Gastrocnemius medialis (tissue), 4 donors: ENCODE measurements at regions not wholly inside any gene's neighbourhood (a gene's known extent, or its start where the extent isn't known, plus 50 kb on each side); places are given as distances from the start of the nearest gene placed in this dataset.

Source experiments
- CTCF ChIP-seq, 5 experiments: fragments of 450-650 bp in 3 of 5; fragments of 200-600 bp in 2 of 5; sonication (generic) in 2 of 5; IDR thresholded peaks in 4 of 5; conservative IDR thresholded peaks in 1 of 5; 1 replicate in 4 of 5; 2 replicates in 1 of 5; pipeline ENCODE4 v1.5.1; 2016 to 2019; ENCODE audit warnings: antibody characterized with exemption in 5 of 5, mild to moderate bottlenecking in 3 of 5, moderate library complexity in 3 of 5
- POLR2A ChIP-seq, 2 donors: fragments of 450-650 bp; IDR thresholded peaks; one replicate each; pipeline ENCODE4 v1.6.1; 2017; ENCODE audit warnings: antibody characterized with exemption in 2 of 2, mild to moderate bottlenecking in 2 of 2, moderate library complexity in 2 of 2

- no peak for TF ChIP-seq CTCF (IDR thresholded peaks at IDR 0.05 in 4 of 5, conservative IDR thresholded peaks at IDR 0.05 in 1 of 5)
- no peak for TF ChIP-seq POLR2A (IDR thresholded peaks at IDR 0.05)
Measured at GRCh38 chr11:110029714-110030113, 63.5 kb upstream of the ZC3H12C start.
